Natural killer cell (primary cell): ENCODE measurements at regions not wholly inside any gene's neighbourhood (a gene's known extent, or its start where the extent isn't known, plus 50 kb on each side); places are given as distances from the start of the nearest gene placed in this dataset.

Experiments used
- ATAC-seq, 3 donors: fragments of 150-1000 bp in 2 of 3; fragments of 200-7000 bp in 1 of 3; cut with Tn5 transposase; 1 replicate in 1 of 3; 2 replicates in 2 of 3; pipeline ENCODE4 v1.10.0; 2021; ENCODE audit warnings: mild to moderate bottlenecking in 2 of 3, moderate library complexity in 2 of 3
- DNase-seq, 2 donors: peaks; one replicate each; pipeline versions ENCODE4 v3.0.0 to v3.0.0-alpha.2; 2013 to 2021; ENCODE audit warnings: mixed read lengths in 1 of 2
- H3K27ac ChIP-seq: one replicate; pipeline ENCODE4 v1.5.1; 2013; ENCODE audit warnings: mild to moderate bottlenecking, low read length
- H3K27me3 ChIP-seq: one replicate; pipeline ENCODE4 v1.6.1; 2013; ENCODE audit warnings: low read length; ENCODE audit not compliant: control insufficient read depth, insufficient read depth
- H3K36me3 ChIP-seq: one replicate; pipeline ENCODE4 v1.6.1; 2013; ENCODE audit warnings: low read length; ENCODE audit not compliant: control insufficient read depth, insufficient read depth
- H3K4me1 ChIP-seq: one replicate; pipeline ENCODE4 v1.6.1; 2013; ENCODE audit warnings: low read length; ENCODE audit not compliant: control insufficient read depth, insufficient read depth
- H3K4me3 ChIP-seq: one replicate; pipeline ENCODE4 v1.5.1; 2013; ENCODE audit warnings: low read length
- H3K9me3 ChIP-seq: one replicate; pipeline ENCODE4 v1.6.1; 2013; ENCODE audit warnings: low read length; ENCODE audit not compliant: control insufficient read depth, insufficient read depth
- H3K27ac Mint-ChIP-seq, 2 donors: one replicate each; pipeline ENCODE4 v1.8.0; 2022; ENCODE audit warnings: mild to moderate bottlenecking in 2 of 2, mixed read lengths in 2 of 2, moderate library complexity in 1 of 2
- H3K27me3 Mint-ChIP-seq, 2 donors: one replicate each; pipeline ENCODE4 v1.8.0; 2022; ENCODE audit warnings: low read depth in 2 of 2, mixed read lengths in 2 of 2
- H3K36me3 Mint-ChIP-seq: one replicate; pipeline ENCODE4 v1.8.0; 2022; ENCODE audit warnings: mixed read lengths
- H3K4me1 Mint-ChIP-seq, 2 donors: one replicate each; pipeline ENCODE4 v1.8.0; 2022; ENCODE audit warnings: mixed read lengths in 2 of 2
- H3K4me3 Mint-ChIP-seq: one replicate; pipeline ENCODE4 v1.8.0; 2022; ENCODE audit warnings: mild to moderate bottlenecking, moderate library complexity, mixed read lengths
- H3K9me3 Mint-ChIP-seq, 2 donors: one replicate each; pipeline ENCODE4 v1.8.0; 2022; ENCODE audit warnings: mixed read lengths in 2 of 2
- CTCF ChIP-seq: fragments of 200-600 bp; IDR thresholded peaks from one replicate; pipeline ENCODE4 v1.8.0; 2022; ENCODE audit warnings: antibody characterized with exemption
- WGBS: methylation state at CpG from one replicate; pipeline ENCODE4 v1.1.7; 2013; ENCODE audit warnings: missing lambda C conversion rate; ENCODE audit not compliant: insufficient coverage; 5-methylcytosine and 5-hydroxymethylcytosine counted together
- intact Hi-C: fragments of 100-400 bp; cut with micrococcal nuclease; formaldehyde crosslinking; loops from one replicate; pipeline ENCODE4 v1.14.2; 2022

GRCh38 chr6:137352859-137353258 lies 133.7 kb upstream of the IFNGR1 start:
- no peak overlapping the region for H3K27ac ChIP-seq
- 96% methylated on average over 5 of the region's 6 CpGs for WGBS

GRCh38 chr6:137351890-137352289 lies 132.7 kb upstream of the IFNGR1 start:
- no peaks in the 10 kb centered on the region for H3K9me3 Mint-ChIP-seq
- H3K9me3 ChIP-seq, result no peaks in the 10 kb centered on the region
- ATAC-seq (peak in 1 of 3 donors; percentile 80), DNase-seq (peak in 1 of 2 donors; percentile 10)
- H3K4me1 ChIP-seq, result peaks cover 2% of the 10 kb centered on the region
- H3K27me3 ChIP-seq, result no peaks in the 10 kb centered on the region
- no peak overlapping the region for H3K4me3 Mint-ChIP-seq
- H3K4me3 ChIP-seq, result no peak overlapping the region
- H3K27me3 Mint-ChIP-seq, result no peaks in the 10 kb centered on the region
- H3K4me1 Mint-ChIP-seq, result peaks cover 20 to 21% of the 10 kb centered on the region in 2 donors
- no peak overlapping the region for H3K27ac ChIP-seq
- TF ChIP-seq CTCF, result no peak
- 88% methylated on average over 4 of the region's 5 CpGs for WGBS
- no peaks in the 10 kb centered on the region for H3K36me3 ChIP-seq
- no peak overlapping the region for H3K27ac Mint-ChIP-seq
- H3K36me3 Mint-ChIP-seq, result no peaks in the 10 kb centered on the region
- intact Hi-C loops, result no loop called here

More at GRCh38 chr6:137352859-137353258, 133.7 kb upstream of the IFNGR1 start:
- intact Hi-C loops, result no loop called here
- ATAC-seq (no peak), DNase-seq (no peak)
- H3K4me1 ChIP-seq, result peaks cover 2% of the 10 kb centered on the region
- H3K36me3 Mint-ChIP-seq, result no peaks in the 10 kb centered on the region
- no peaks in the 10 kb centered on the region for H3K9me3 Mint-ChIP-seq
- no peaks in the 10 kb centered on the region for H3K36me3 ChIP-seq
- H3K27me3 Mint-ChIP-seq, result no peaks in the 10 kb centered on the region
- no peak for TF ChIP-seq CTCF
- H3K4me3 ChIP-seq, result no peak overlapping the region
- no peaks in the 10 kb centered on the region for H3K9me3 ChIP-seq
- H3K4me1 Mint-ChIP-seq, result peaks cover 20 to 21% of the 10 kb centered on the region in 2 donors
- H3K27ac Mint-ChIP-seq, result peak overlapping the region; percentile 14 to 61
- no peaks in the 10 kb centered on the region for H3K27me3 ChIP-seq
- H3K4me3 Mint-ChIP-seq, result no peak overlapping the region

GRCh38 chr6:137350857-137351256 lies 131.7 kb upstream of the IFNGR1 start:
- no peaks in the 10 kb centered on the region for H3K9me3 ChIP-seq
- H3K27me3 ChIP-seq, result no peaks in the 10 kb centered on the region
- no peak for TF ChIP-seq CTCF
- Mint-ChIP-seq H3K27me3 (no peaks in the 10 kb centered on the region), H3K4me3 (no peak overlapping the region), H3K4me1 (peaks cover 20 to 21% of the 10 kb centered on the region in 2 donors), H3K27ac (no peak overlapping the region), H3K36me3 (no peaks in the 10 kb centered on the region), H3K9me3 (no peaks in the 10 kb centered on the region)
- intact Hi-C loops, result no loop called here
- ATAC-seq (no peak), DNase-seq (no peak)
- no peak overlapping the region for H3K4me3 ChIP-seq
- no peaks in the 10 kb centered on the region for H3K36me3 ChIP-seq
- 93% methylated on average over 2 of the region's 2 CpGs for WGBS
- no peak overlapping the region for H3K27ac ChIP-seq
- H3K4me1 ChIP-seq, result peaks cover 2% of the 10 kb centered on the region
